OCI-LY1 (cell line): ENCODE measurements at regions not wholly inside any gene's neighbourhood (a gene's known extent, or its start where the extent isn't known, plus 50 kb on each side); places are given as distances from the start of the nearest gene placed in this dataset.

Source experiments
- H2AFZ ChIP-seq: fragments of 200-600 bp; sonication (generic), shearing (Covaris generic); 2 replicates; pipeline ENCODE4 v1.6.0; 2014; ENCODE audit warnings: antibody characterized with exemption, mild to moderate bottlenecking, low read length
- H3F3A ChIP-seq: fragments of 200-600 bp; sonication (generic), shearing (Covaris generic); 2 replicates; pipeline ENCODE4 v1.6.0; 2014; ENCODE audit warnings: mild to moderate bottlenecking, antibody characterized with exemption, low read length, moderate library complexity; ENCODE audit not compliant: insufficient read depth
- H3K27ac ChIP-seq: fragments of 200-600 bp; sonication (generic); 2 replicates; pipeline ENCODE4 v1.5.1; 2014; ENCODE audit warnings: low read length, mixed run types, mild to moderate bottlenecking, low read depth; ENCODE audit not compliant: poor library complexity, severe bottlenecking
- H3K27me3 ChIP-seq: fragments of 200-600 bp; sonication (generic); 2 replicates; pipeline ENCODE4 v1.6.0; 2014; ENCODE audit warnings: antibody characterized with exemption, mild to moderate bottlenecking, low read length, moderate library complexity; ENCODE audit not compliant: insufficient read depth
- H3K36me3 ChIP-seq: fragments of 200-600 bp; sonication (generic); 2 replicates; pipeline ENCODE4 v1.6.1; 2014; ENCODE audit warnings: mild to moderate bottlenecking, antibody characterized with exemption, low read length, moderate library complexity, mixed read lengths; ENCODE audit not compliant: insufficient read depth
- H3K4me1 ChIP-seq: fragments of 200-600 bp; sonication (generic); 2 replicates; pipeline ENCODE4 v1.5.1; 2014; ENCODE audit warnings: mild to moderate bottlenecking, low read length, moderate library complexity; ENCODE audit not compliant: insufficient read depth, severe bottlenecking
- H3K4me2 ChIP-seq: fragments of 200-600 bp; sonication (generic), shearing (Covaris generic); 2 replicates; pipeline ENCODE4 v1.6.1; 2014; ENCODE audit warnings: low read length
- H3K4me3 ChIP-seq: fragments of 200-600 bp; sonication (generic); 2 replicates; pipeline ENCODE4 v1.5.1; 2014; ENCODE audit warnings: low read length, low read depth, mild to moderate bottlenecking, mixed read lengths; ENCODE audit not compliant: poor library complexity, severe bottlenecking
- H3K79me2 ChIP-seq: fragments of 200-600 bp; shearing (Covaris generic); 2 replicates; pipeline ENCODE4 v1.6.1; 2016; ENCODE audit warnings: mixed run types, low read length, mixed read lengths; ENCODE audit not compliant: insufficient read depth
- H3K9ac ChIP-seq: fragments of 200-600 bp; sonication (generic), shearing (Covaris generic); 2 replicates; pipeline ENCODE4 v1.6.1; 2014; ENCODE audit warnings: mild to moderate bottlenecking, low read length, mixed read lengths
- H3K9me2 ChIP-seq: fragments of 200-600 bp; sonication (generic), shearing (Covaris generic); 2 replicates; pipeline ENCODE4 v1.6.1; 2014; ENCODE audit warnings: low read depth, mild to moderate bottlenecking, low read length, mixed read lengths
- H3K9me3 ChIP-seq: fragments of 200-600 bp; shearing (Covaris generic); 2 replicates; pipeline ENCODE4 v1.6.1; 2014; ENCODE audit warnings: low read length, mixed read lengths
- H4K20me1 ChIP-seq: fragments of 200-600 bp; sonication (generic), shearing (Covaris generic); 2 replicates; pipeline ENCODE4 v1.6.0; 2016; ENCODE audit warnings: mild to moderate bottlenecking, low read length; ENCODE audit not compliant: insufficient read depth
- EZH2 ChIP-seq: fragments of 200-600 bp; sonication (generic), shearing (Covaris generic); IDR thresholded peaks from 2 replicates; pipeline ENCODE4 v1.8.0; 2017; ENCODE audit warnings: borderline replicate concordance, mixed run types, mild to moderate bottlenecking, antibody characterized with exemption, low read length, moderate library complexity, mixed read lengths
- TF ChIP-seq, protein P1 (sequence below): fragments of 200-600 bp; sonication (generic), shearing (Covaris generic); IDR thresholded peaks from 2 replicates; pipeline ENCODE4 v1.5.1; 2017; ENCODE audit warnings: mild to moderate bottlenecking, antibody characterized with exemption, low read length, moderate library complexity, mixed read lengths

DNA sequence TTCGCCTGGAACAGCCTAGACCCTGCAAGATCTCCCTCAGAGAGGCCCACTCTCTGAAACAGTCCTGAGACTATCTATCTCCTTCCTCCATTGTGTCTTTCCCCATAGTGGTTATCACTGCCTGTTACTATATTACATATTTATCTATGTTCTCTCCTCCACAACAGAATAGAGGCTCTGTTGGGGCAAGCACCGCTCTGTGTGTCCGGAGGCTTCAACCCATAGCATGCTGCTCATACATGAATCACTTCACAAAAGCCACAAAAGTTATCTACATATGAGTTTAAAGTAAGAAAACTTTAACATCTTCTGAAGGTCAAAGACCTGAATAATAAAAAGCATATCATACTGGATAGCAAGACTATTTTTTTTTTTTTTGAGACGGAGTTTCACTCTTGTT lies 242.1 kb upstream of the HS6ST1 start:
- H3K4me3 ChIP-seq = no peak overlapping the region
- no peaks in the 10 kb centered on the region for H4K20me1 ChIP-seq
- no peaks in the 10 kb centered on the region for H3K9me3 ChIP-seq
- no peaks in the 10 kb centered on the region for H3K36me3 ChIP-seq
- no peaks in the 10 kb centered on the region for H3K9me2 ChIP-seq
- H3K4me1 ChIP-seq = no peaks in the 10 kb centered on the region
- TF ChIP-seq, protein P1, sequence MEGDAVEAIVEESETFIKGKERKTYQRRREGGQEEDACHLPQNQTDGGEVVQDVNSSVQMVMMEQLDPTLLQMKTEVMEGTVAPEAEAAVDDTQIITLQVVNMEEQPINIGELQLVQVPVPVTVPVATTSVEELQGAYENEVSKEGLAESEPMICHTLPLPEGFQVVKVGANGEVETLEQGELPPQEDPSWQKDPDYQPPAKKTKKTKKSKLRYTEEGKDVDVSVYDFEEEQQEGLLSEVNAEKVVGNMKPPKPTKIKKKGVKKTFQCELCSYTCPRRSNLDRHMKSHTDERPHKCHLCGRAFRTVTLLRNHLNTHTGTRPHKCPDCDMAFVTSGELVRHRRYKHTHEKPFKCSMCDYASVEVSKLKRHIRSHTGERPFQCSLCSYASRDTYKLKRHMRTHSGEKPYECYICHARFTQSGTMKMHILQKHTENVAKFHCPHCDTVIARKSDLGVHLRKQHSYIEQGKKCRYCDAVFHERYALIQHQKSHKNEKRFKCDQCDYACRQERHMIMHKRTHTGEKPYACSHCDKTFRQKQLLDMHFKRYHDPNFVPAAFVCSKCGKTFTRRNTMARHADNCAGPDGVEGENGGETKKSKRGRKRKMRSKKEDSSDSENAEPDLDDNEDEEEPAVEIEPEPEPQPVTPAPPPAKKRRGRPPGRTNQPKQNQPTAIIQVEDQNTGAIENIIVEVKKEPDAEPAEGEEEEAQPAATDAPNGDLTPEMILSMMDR = no peak
- TF ChIP-seq EZH2 = no peak
- H3K4me2 ChIP-seq = no peak overlapping the region
- H3K79me2 ChIP-seq = no peaks in the 10 kb centered on the region
- no peaks in the 10 kb centered on the region for H3F3A ChIP-seq
- H3K27ac ChIP-seq = no peak overlapping the region
- H2AFZ ChIP-seq = no peak overlapping the region
- no peak overlapping the region for H3K9ac ChIP-seq
- no peaks in the 10 kb centered on the region for H3K27me3 ChIP-seq

DNA sequence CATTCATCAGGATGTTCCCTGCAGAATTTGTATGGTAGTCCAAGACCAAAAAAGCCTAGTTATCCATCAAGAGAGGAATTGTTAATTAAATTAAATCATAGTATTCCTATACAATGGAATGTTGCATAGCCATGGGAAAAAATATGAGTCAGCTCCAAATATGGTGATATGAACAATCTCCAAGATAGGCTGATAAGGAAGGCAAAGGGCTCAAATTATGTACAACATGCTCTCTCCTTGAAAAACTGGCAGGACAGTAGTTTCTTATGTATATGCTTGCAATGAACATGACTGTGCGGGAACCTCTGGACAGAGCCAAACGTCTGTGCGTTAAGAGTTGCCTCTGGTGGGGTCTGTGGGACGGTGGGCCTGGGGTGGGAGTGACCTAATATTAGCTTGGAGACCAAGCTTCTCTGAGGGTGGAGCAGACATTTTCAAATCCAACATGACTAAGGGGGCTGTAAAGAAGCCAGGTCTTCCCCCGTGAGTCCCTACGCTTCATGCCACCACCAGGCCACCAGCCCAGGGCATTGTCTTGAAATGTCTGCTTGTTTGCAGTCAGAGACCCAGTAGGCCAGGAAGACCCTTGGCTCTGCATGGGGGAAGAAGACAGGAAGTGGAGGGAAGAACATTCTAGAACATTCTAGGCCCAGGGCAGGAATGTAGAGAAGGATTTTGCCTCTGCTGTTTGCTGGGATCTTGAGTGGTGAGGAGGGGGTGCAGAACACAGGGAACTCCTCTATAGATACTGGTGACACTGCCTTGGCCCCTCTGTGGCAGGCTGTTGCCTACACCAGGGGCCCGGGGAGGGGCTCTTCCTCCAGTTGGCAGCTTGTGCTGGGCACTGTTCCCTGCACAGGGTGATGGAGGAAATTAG lies 244.0 kb upstream of the HS6ST1 start:
- Histone ChIP-seq H4K20me1 (no peaks in the 10 kb centered on the region), H3K36me3 (no peaks in the 10 kb centered on the region), H3K4me1 (no peaks in the 10 kb centered on the region), H3K27me3 (no peaks in the 10 kb centered on the region), H3K27ac (no peak overlapping the region), H3K9ac (no peak overlapping the region), H2AFZ (no peak overlapping the region), H3K4me2 (no peak overlapping the region), H3K9me2 (no peaks in the 10 kb centered on the region), H3K4me3 (no peak overlapping the region), H3F3A (no peaks in the 10 kb centered on the region), H3K9me3 (no peaks in the 10 kb centered on the region), H3K79me2 (no peaks in the 10 kb centered on the region)
- TF ChIP-seq, protein P1 = no peak

DNA sequence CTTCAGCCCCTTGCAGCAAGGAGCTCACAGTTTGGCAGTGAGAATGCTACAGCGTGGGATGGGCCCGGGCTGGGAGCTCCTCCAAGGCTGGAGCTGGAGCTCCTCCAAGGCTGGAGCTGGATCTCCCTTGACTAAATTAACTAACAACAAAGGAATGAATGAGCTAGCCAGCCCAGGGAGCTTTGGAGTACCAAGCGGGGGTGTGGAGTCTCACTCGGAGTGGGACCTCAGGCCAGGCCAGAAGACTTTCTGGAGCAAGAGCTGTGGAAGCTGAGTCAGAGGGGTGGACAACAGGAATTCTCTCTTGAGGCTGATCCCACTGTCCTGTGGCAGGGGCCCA lies 244.7 kb upstream of the HS6ST1 start:
- Histone ChIP-seq H2AFZ (no peak overlapping the region), H3K9me2 (no peaks in the 10 kb centered on the region), H3K79me2 (no peaks in the 10 kb centered on the region), H3F3A (no peaks in the 10 kb centered on the region), H3K36me3 (no peaks in the 10 kb centered on the region), H3K9ac (no peak overlapping the region), H3K4me1 (no peaks in the 10 kb centered on the region), H3K4me3 (no peak overlapping the region), H4K20me1 (no peaks in the 10 kb centered on the region), H3K27ac (no peak overlapping the region), H3K27me3 (no peaks in the 10 kb centered on the region), H3K9me3 (no peaks in the 10 kb centered on the region), H3K4me2 (no peak overlapping the region)
- TF ChIP-seq EZH2 = no peak

DNA sequence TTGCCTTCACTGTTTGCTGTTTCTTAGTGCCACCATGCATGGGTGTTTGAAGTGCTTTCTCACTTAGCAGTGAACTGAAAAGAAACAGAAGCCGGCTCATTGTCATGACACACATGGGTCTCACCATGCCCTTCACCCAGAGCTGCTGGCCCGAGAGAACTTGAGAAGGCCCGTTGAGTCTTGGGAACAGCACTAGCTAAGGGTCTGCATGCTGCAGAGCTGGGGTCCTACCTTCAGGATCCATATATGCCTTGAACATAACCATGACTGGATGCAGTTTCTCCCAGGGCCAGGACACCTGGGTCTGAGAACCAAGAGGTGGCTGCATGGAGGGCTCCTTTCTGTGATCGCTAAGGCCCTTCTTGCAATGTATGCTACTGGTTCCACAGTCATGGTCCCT lies 245.5 kb upstream of the HS6ST1 start:
- Histone ChIP-seq H3K4me2 (no peak overlapping the region), H3K79me2 (no peaks in the 10 kb centered on the region), H3K9me3 (no peaks in the 10 kb centered on the region), H3K27me3 (no peaks in the 10 kb centered on the region), H3F3A (no peaks in the 10 kb centered on the region), H3K9me2 (no peaks in the 10 kb centered on the region), H3K4me1 (no peaks in the 10 kb centered on the region), H3K4me3 (no peak overlapping the region), H3K9ac (no peak overlapping the region), H3K27ac (no peak overlapping the region), H2AFZ (no peak overlapping the region), H3K36me3 (no peaks in the 10 kb centered on the region), H4K20me1 (no peaks in the 10 kb centered on the region)
- TF ChIP-seq, protein P1 = no peak
- no peak for TF ChIP-seq EZH2
